ENCODE measurements at regions not wholly inside any gene's neighbourhood (a gene's known extent, or its start where the extent isn't known, plus 50 kb on each side); places are given as distances from the start of the nearest gene placed in this dataset.

DNA sequence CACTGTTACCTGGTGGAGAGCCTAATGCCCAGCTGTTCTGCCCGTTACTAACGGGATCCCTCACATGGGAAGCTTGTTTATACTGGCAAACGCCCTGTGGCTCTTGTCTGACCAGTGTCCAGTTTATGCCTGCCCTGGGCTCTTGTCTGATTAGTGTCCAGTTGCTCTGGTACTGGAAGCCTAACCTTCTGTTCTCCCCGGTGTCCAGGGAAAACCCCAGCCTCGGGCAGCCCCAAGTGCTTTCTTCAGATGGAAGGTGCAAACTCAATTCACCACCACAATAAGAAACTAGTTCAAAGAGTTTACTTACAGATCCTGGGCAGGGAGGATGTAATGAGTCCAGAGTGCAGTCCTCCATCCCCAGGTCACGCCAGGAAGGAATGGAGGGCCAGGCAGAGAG lies 148.4 kb downstream of the TBXT start:
- H3K4me3 ChIP-seq (ENCODE audit: low read depth, low read length): no peak overlapping the region
- DNase-seq (ENCODE audit: low read depth): no peak
- no peak for TF ChIP-seq CTCF (IDR thresholded peaks at IDR 0.05; ENCODE audit: insufficient read depth, low read depth, low read length)

DNA sequence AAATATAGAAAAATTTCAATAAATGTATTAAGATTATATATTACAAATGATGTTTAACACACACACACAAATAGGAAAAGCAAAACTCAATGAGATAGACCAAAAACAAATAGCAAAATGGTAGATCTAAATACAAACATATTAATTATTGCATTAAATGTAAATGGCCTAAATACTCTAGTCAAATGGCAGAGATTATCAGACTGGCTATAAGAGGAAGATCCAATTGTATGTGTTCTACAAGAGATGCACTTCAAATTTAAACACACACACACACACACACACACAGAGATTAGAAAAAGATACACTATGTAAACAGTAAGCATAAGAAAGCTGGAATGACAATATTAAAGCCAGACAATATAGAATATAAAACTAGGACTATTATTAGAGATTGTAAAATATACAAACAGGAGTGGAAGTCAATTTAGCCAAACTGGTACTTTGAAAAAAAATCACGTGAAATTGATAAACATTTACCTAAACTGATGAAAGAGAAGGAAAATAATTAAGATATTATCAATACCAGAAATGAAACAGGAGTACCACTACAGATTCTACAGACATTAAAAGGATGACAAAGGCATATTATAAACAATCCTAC lies 150.5 kb downstream of the TBXT start:
- H3K4me3 ChIP-seq (ENCODE audit: low read depth, low read length): no peak overlapping the region
- DNase-seq (ENCODE audit: low read depth): no peak
- TF ChIP-seq CTCF (IDR thresholded peaks at IDR 0.05; ENCODE audit: insufficient read depth, low read depth, low read length): no peak

GRCh38 chr6:166014966-166015365 lies 152.7 kb downstream of the TBXT start:
- no peak for TF ChIP-seq CTCF (IDR thresholded peaks at IDR 0.05; ENCODE audit: insufficient read depth, low read depth, low read length)
- DNase-seq (ENCODE audit: low read depth): no peak

DNA sequence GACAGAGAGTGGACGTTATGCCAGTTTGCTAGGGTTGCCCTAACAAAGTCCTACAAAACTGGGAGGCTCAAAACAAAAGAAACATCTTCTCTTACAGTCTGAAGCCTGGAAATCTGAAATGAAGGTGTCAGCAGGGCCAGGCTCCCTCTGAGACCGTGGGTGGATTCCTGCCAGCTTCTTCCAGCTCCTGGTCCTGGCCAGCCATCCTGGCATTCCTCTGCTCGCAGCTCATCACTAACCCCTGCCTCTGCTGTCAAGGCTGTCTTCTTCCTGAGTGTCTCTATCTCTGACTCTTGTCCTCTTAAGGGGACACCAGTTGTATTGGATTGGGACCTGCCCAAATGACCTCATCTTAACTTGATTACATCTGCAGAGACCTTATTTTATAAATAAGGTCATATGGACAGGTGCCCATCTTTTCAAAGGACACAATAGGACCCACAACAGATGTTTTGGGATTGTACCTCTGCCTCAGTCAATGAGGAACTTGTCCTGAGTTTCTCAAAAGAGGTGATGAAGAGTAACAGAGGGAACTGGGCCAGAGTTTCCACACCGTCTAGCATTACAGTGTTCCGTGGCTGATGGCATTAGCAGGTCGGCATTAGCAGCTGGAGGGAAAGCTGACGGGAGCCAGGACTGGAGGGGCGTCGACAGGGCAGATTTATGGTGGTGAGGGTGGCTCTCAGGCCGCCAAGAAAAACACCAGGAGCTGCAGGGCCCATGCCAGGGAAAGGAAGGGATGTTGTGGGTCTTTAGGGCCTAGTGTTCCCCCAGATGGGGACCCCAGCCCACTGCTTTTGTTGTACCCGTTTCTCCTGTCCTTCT lies 157.3 kb downstream of the TBXT start:
- no peak for TF ChIP-seq CTCF (IDR thresholded peaks at IDR 0.05; ENCODE audit: insufficient read depth, low read depth, low read length)
- no peak for DNase-seq (ENCODE audit: low read depth)
- no peak overlapping the region for H3K4me3 ChIP-seq (ENCODE audit: low read depth, low read length)

More at GRCh38 chr6:166014966-166015365, 152.7 kb downstream of the TBXT start:
- no peak overlapping the region for H3K4me3 ChIP-seq (ENCODE audit: low read depth, low read length)

DNA sequence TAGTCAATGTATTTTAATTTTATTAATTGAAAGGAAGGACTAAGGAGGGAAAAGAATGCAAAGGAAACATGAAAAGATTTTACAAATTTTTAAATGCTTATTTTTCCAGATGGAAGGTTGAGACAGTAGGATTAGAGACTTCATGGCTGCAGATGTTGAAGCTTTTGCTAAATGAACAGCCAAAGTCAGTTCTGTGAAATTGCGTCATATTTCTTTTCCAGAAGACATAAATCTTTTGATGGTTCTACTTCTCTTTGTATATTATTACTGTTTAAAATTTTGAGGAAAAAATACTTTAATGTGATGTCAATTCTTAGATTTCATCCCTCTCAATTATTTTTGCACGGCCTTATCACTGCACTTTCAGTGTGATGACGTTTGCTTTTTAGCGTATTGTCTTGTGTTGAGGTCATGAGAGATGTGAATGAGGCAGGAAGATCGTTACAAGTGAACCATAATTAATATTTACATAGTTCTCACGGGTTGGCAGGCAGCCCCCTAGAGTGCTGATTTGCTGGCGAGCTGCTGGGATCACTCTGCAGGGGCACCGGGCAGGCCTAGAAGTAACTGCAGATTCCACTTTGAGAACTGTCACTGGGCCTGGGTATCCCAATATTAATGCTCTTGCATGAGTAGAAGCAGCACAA lies 158.1 kb downstream of the TBXT start:
- no peak overlapping the region for H3K4me3 ChIP-seq (ENCODE audit: low read depth, low read length)

More for the DNA sequence above, 158.1 kb downstream of the TBXT start:
- TF ChIP-seq CTCF (IDR thresholded peaks at IDR 0.05; ENCODE audit: insufficient read depth, low read depth, low read length): no peak
- DNase-seq (ENCODE audit: low read depth): no peak

Measured in fibroblast of villous mesenchyme (primary cell).